Skeletal muscle satellite cell (primary cell): ENCODE measurements at regions not wholly inside any gene's neighbourhood (a gene's known extent, or its start where the extent isn't known, plus 50 kb on each side); places are given as distances from the start of the nearest gene placed in this dataset.

Source experiments
- H3K27me3 ChIP-seq: 2 replicates; pipeline ENCODE4 v1.7.0; 2013; ENCODE audit warnings: low read length; ENCODE audit not compliant: control insufficient read depth, insufficient read depth
- H3K36me3 ChIP-seq: 2 replicates; pipeline ENCODE4 v1.7.0; 2013; ENCODE audit warnings: mild to moderate bottlenecking, control low read depth, low read length; ENCODE audit not compliant: insufficient read depth
- H3K4me1 ChIP-seq: 2 replicates; pipeline ENCODE4 v1.7.0; 2013; ENCODE audit warnings: low read length; ENCODE audit not compliant: control insufficient read depth, insufficient read depth
- H3K4me2 ChIP-seq: 2 replicates; pipeline ENCODE4 v1.7.0; 2013; ENCODE audit warnings: mild to moderate bottlenecking, low read length
- H3K4me3 ChIP-seq: 2 replicates; pipeline ENCODE4 v1.7.0; 2013; ENCODE audit warnings: low read length
- H3K9ac ChIP-seq: 2 replicates; pipeline ENCODE4 v1.7.0; 2013; ENCODE audit warnings: mild to moderate bottlenecking, low read depth, low read length, moderate library complexity
- H3K9me3 ChIP-seq: replicated peaks from 2 replicates; pipeline ENCODE4 v1.7.0; 2013; ENCODE audit warnings: mild to moderate bottlenecking, control low read depth, low read length

DNA sequence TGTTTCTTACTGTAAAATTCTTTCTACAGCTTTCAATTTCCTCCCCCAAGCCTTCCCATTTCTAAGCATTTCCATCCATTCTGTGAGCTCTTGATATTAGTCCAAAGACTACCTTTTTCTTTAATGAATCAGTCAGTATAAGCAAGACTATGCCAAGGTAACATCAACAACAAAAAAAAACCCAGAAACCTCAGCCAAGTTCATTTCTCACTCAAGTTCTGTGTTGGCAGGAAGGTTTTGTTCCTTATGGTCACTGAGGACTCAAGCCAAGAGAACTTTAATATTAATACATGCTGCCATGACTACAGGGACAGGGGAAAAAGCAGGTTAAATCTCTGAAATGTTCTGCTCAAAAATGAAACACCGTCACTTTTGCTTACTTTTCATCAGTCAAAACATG lies 621.2 kb upstream of the NRP1 start:
- Histone ChIP-seq H3K9me3 (no peaks in the 10 kb centered on the region), H3K4me3 (no peak overlapping the region), H3K9ac (no peak overlapping the region), H3K4me2 (no peak overlapping the region), H3K36me3 (no peaks in the 10 kb centered on the region), H3K27me3 (no peaks in the 10 kb centered on the region), H3K4me1 (peaks cover 6% of the 10 kb centered on the region)

DNA sequence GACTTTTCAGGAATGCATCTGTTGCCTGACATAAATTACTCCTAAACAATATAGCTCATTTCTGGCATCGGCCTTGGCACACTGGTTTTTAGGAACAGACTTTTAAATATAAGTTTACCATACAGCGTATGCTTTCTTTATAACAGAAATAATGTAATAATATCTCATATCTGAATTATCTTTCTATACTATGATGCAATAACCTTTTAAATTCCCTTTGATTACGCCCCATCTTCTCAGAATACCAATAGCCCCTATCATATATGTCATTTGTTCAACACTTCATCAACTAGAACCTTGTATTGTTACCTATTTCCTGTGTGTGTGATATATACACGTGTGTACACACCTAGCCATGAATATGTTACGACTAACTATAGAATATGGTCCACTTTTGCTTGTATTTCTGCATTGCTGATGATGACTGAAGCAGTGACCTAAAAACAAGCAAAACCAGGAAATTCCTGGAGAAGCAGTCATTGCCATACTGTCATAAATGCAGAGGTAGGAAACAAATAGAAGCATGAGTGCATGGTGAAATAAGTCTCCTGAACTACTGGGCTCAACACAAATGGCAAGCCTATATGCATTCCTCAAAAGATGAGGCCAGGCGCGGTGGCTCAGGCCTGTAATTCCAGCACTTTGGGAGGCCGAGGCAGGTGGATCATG lies 618.4 kb upstream of the NRP1 start:
- Histone ChIP-seq H3K4me3 (no peak overlapping the region), H3K36me3 (no peaks in the 10 kb centered on the region), H3K4me2 (no peak overlapping the region), H3K9ac (no peak overlapping the region), H3K4me1 (peaks cover 6% of the 10 kb centered on the region), H3K27me3 (no peaks in the 10 kb centered on the region), H3K9me3 (no peaks in the 10 kb centered on the region)

DNA sequence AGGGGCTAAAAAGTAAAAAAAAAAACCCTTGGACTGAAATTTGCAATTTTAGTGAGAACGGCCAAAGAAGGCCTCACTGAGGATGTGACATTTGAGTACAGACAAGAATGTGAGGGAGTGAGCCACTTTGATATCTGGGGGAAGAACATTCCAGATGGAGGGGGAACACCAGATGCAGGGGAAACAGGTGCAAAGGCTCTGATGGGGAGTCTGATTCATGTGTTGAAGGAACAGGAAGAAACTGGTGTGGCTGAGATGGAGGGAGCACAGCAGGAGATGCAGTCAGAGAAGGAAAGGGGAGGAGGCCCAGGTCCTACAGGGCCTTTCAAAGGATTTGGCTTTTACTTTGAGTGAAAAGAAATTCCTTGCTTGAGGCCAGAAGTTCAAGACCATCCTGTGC lies 615.7 kb upstream of the NRP1 start:
- Histone ChIP-seq H3K4me3 (no peak overlapping the region), H3K9ac (no peak overlapping the region), H3K9me3 (no peaks in the 10 kb centered on the region), H3K27me3 (no peaks in the 10 kb centered on the region), H3K4me2 (no peak overlapping the region), H3K4me1 (peaks cover 6% of the 10 kb centered on the region), H3K36me3 (no peaks in the 10 kb centered on the region)

DNA sequence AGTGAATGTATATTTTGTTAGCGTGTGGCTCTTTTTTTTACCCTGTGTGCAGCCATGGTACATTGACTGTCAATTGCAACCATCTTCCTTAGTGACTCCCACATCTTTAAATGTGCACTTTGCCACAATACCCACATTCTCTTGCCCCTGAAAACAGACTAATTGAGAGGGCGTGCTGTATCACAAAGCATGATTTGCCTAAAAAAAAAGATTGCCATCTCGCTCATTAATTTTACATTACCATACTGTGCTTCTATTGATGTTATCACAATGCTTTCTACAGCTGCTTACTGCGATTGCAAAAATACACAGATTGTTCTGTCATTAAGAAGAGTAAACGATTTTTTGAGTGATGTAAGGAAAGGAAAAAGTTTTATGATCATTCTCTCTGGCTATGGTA lies 613.1 kb upstream of the NRP1 start:
- H3K36me3 ChIP-seq = no peaks in the 10 kb centered on the region
- no peaks in the 10 kb centered on the region for H3K27me3 ChIP-seq
- no peak overlapping the region for H3K4me3 ChIP-seq
- H3K4me1 ChIP-seq = peaks cover 2% of the 10 kb centered on the region
- no peak overlapping the region for H3K4me2 ChIP-seq
- no peak overlapping the region for H3K9ac ChIP-seq
- H3K9me3 ChIP-seq = no peaks in the 10 kb centered on the region

DNA sequence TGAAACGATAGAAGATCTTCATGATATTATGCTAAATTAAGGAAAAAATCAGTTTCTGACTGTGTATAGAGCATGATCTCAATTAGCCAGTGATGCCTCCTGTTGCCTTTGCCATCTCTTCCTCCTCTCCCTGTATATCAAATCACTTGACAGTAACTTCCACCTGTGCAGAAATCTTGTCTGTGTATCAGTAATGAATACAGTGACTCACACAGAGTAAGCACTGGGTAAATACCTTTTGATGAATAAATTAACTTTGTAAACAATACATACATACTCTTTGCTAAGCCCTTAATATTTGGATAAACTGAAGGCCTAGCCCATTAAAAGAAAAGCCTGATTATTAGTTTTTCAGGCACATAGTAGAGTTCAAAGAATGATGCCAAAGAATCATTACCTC lies 610.6 kb upstream of the NRP1 start:
- no peak overlapping the region for H3K4me2 ChIP-seq
- H3K4me3 ChIP-seq = no peak overlapping the region
- no peaks in the 10 kb centered on the region for H3K4me1 ChIP-seq
- no peak overlapping the region for H3K9ac ChIP-seq
- no peaks in the 10 kb centered on the region for H3K36me3 ChIP-seq
- no peaks in the 10 kb centered on the region for H3K9me3 ChIP-seq
- no peaks in the 10 kb centered on the region for H3K27me3 ChIP-seq

DNA sequence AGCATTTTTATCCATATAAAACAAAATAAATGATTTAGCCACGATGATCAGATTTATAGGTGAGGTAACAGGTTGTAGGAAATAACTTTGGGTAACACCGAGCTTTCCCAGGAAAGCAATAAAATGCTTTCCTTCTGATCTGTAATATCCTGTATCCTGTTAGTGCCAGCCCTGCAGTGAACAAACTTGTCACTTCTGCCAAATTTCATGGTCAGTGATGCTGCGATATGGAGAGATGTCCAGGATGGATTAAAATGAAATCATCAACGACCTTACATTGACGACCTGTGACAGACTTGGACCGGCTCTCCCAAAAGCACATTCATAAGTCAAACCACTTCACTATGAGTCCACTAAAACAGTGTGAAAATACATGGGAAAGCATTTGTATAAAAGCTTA lies 608.0 kb upstream of the NRP1 start:
- H3K4me3 ChIP-seq = no peak overlapping the region
- no peaks in the 10 kb centered on the region for H3K27me3 ChIP-seq
- H3K36me3 ChIP-seq = no peaks in the 10 kb centered on the region
- no peaks in the 10 kb centered on the region for H3K9me3 ChIP-seq
- H3K9ac ChIP-seq = no peak overlapping the region
- H3K4me1 ChIP-seq = no peaks in the 10 kb centered on the region
- no peak overlapping the region for H3K4me2 ChIP-seq

DNA sequence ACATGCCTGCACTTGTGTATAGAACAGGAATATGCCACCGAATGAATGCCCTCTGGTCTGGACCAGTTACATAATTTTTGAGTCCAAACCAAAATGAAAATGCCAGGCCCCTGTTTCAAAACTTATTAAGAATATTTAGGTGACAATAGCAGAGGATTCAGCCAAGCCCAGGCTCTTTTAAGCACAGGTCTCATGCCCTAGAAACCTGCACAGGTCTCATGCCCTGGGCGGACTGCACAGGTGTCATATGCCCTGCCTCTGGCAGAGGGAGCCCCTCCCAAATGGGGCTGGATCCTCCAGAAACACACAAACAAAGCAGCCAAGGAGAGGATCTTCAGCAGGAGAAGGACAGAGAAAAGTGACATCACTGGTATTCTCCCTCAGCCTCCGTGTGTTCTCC lies 605.4 kb upstream of the NRP1 start:
- no peaks in the 10 kb centered on the region for H3K4me1 ChIP-seq
- no peaks in the 10 kb centered on the region for H3K27me3 ChIP-seq

DNA sequence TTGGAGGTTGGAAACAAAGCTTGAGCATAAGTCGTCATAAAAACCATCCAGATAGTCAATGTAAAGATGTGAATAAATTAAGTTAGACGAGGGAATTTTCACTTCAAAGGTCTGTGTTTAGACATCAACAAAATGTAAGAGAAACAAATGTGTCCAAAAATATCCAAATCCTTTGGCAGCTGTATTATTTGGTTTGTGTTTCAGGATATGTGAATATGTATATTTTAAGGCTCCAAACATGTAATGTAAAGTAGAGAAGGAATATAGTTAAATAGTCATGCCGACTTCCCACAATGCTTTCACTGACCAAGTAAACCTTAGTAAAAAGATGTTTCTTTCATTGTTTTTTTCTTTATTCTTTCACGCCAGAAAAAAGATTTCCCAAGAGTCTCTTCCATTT lies 604.9 kb upstream of the NRP1 start:
- no peaks in the 10 kb centered on the region for H3K36me3 ChIP-seq
- no peak overlapping the region for H3K9ac ChIP-seq
- H3K4me3 ChIP-seq = no peak overlapping the region
- H3K4me2 ChIP-seq = no peak overlapping the region
- H3K4me1 ChIP-seq = no peaks in the 10 kb centered on the region
- no peaks in the 10 kb centered on the region for H3K9me3 ChIP-seq
- no peaks in the 10 kb centered on the region for H3K27me3 ChIP-seq

More for the DNA sequence above, 605.4 kb upstream of the NRP1 start:
- H3K9me3 ChIP-seq = no peaks in the 10 kb centered on the region
- H3K4me2 ChIP-seq = no peak overlapping the region
- no peak overlapping the region for H3K4me3 ChIP-seq
- no peak overlapping the region for H3K9ac ChIP-seq
- no peaks in the 10 kb centered on the region for H3K36me3 ChIP-seq

DNA sequence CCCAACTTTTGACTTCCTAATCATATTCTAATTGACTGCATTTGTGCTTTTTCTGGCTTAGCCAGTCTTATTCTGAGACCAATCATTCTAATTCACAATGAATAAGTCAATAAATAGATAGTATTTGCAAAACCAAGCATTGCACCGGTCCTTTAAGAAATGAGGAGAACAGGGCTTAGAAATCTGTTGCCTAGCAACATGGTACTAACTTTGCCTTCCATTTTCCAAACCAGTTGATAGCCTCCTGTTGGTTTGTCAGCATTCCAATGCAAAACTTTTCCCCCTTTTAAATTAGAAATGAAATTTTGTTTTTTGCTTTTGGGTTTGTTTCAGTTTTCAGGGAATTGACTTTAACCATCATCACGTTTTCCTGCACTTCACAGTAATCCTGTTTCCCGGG lies 603.5 kb upstream of the NRP1 start:
- H3K4me3 ChIP-seq = no peak overlapping the region
- no peak overlapping the region for H3K9ac ChIP-seq
- no peaks in the 10 kb centered on the region for H3K9me3 ChIP-seq
- H3K4me2 ChIP-seq = no peak overlapping the region
- no peaks in the 10 kb centered on the region for H3K4me1 ChIP-seq
- H3K36me3 ChIP-seq = no peaks in the 10 kb centered on the region
- H3K27me3 ChIP-seq = no peaks in the 10 kb centered on the region

DNA sequence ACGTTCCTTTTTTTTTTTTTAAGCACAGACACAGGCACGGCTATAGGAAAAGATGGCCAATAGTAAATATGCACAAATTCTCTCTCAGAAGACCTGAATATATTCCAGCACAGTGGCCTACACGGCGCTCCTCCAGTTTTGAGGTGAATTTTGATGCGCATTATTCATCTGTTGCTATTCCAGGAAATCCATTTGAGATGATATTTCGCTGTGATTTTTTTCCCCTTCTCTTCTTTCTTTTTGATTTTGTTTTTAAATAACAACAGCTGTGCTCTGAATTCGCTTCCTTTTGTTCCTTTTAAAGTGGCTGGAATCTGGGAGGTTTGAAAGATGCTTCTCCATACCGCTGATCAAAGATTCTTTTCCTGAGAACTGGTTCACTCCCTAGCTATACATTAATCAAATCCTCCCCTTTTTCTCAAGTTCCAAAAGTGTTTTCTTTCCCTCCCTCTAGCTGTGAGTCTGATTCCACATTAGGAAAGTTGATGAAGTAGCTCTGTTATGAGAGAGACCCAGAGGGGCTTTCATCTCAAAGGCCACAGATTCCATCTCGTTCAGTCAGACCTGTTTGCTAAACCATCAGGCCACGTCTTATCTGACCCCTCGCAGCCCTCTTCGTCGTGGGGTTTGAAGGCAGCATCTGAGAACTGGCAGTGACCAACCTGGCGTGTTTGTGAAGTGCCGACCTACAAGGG lies 602.7 kb upstream of the NRP1 start:
- Histone ChIP-seq H3K4me1 (no peaks in the 10 kb centered on the region), H3K9ac (no peak overlapping the region), H3K9me3 (no peaks in the 10 kb centered on the region), H3K36me3 (no peaks in the 10 kb centered on the region), H3K4me3 (no peak overlapping the region), H3K4me2 (no peak overlapping the region), H3K27me3 (no peaks in the 10 kb centered on the region)

DNA sequence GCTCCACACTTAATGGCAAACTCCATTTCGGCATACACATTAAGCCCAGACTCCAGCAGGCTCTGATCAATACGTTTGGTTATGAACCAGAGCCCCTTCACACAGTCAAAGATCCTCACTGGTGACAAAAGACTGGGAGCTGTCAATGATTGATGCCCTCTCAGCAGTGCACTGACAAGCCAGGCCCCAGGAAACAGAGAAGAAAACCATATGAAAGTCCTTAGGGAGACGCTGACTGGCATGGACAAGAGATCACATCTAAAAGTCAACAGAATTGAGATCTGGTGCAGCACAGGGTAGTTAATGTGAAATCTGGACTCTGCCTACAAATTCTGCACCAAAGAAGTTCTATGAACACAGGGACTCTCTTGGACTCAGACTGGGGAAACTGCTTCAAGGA lies 600.9 kb upstream of the NRP1 start:
- Histone ChIP-seq H3K27me3 (no peaks in the 10 kb centered on the region), H3K9ac (no peak overlapping the region), H3K9me3 (no peaks in the 10 kb centered on the region), H3K36me3 (no peaks in the 10 kb centered on the region), H3K4me1 (no peaks in the 10 kb centered on the region), H3K4me2 (no peak overlapping the region), H3K4me3 (no peak overlapping the region)

DNA sequence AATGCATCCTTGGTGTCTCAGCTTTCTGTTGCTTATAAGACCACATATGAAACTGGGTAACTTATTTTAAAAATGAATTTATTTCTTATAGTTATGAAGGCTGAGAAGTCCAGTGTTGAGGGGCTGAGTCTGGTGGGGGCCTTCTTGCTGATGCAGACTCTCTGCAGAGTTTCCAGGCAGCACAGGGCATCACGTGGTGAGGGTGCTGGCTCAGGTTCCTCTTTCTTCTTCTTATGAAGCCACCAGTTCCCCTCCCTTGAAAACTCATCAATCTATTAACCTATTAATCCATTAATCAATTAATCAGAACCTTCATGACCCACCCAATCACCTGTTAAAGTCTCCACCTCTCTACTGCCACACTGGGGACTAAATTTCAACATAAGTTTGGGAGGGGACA lies 595.6 kb upstream of the NRP1 start:
- Histone ChIP-seq H3K4me2 (no peak overlapping the region), H3K9ac (no peak overlapping the region), H3K27me3 (peaks cover 8% of the 10 kb centered on the region), H3K36me3 (no peaks in the 10 kb centered on the region), H3K4me1 (no peaks in the 10 kb centered on the region), H3K4me3 (no peak overlapping the region), H3K9me3 (no peaks in the 10 kb centered on the region)
